Endothelial cell of umbilical vein (primary cell): ENCODE measurements at regions not wholly inside any gene's neighbourhood (a gene's known extent, or its start where the extent isn't known, plus 50 kb on each side); places are given as distances from the start of the nearest gene placed in this dataset.

Source experiments
- BruUV-seq: library from RNA; stranded (reverse); fragments of 400-500 nt; replicated peaks from 2 replicates; lab custom pipeline; 2021; lab: Mats Ljungman, UMichigan
- CTCF ChIA-PET: fragments of 300-600, 350-600 bp; sonication (Branson Sonifier 250); formaldehyde crosslinking; loops from one replicate; lab custom pipeline; 2021; ENCODE audit warnings: antibody characterized with exemption, inconsistent platforms; lab: Charles Lee
- POLR2A ChIA-PET: fragments of 300-600, 350-600 bp; sonication (Branson Sonifier 250); formaldehyde crosslinking; loops from one replicate; lab custom pipeline; 2021; ENCODE audit warnings: antibody characterized with exemption, inconsistent platforms; lab: Charles Lee
- DNase-seq: peaks from one replicate; pipeline ENCODE4 v3.0.0-alpha.2; 2011; ENCODE audit warnings: low read depth, low spot score
- FAIRE-seq: peaks from 2 replicates; lab custom pipeline; 2011; peaks lifted over from hg19 to GRCh38; lab: Jason Lieb, UNC
- H2AFZ ChIP-seq: 2 replicates; pipeline ENCODE4 v1.6.0; 2012; ENCODE audit warnings: low read depth, low read length, control low read depth, inconsistent platforms
- H3K27ac ChIP-seq: 2 replicates; pipeline ENCODE4 v1.5.1; 2011; ENCODE audit warnings: low read depth, mild to moderate bottlenecking, control low read depth, low read length, moderate library complexity; ENCODE audit not compliant: insufficient read depth
- H3K27me3 ChIP-seq, 2 experiments: 2 replicates each; pipeline versions ENCODE4 v1.6.0 to v1.6.1; 2011; ENCODE audit warnings: low read length in 2 of 2, mixed read lengths in 1 of 2; ENCODE audit not compliant: control insufficient read depth in 2 of 2, insufficient read depth in 2 of 2
- H3K36me3 ChIP-seq, 2 experiments: 2 replicates in 1 of 2; 3 replicates in 1 of 2; pipeline ENCODE4 v1.5.1; 2011; ENCODE audit warnings: low read length in 2 of 2, mild to moderate bottlenecking in 1 of 2, moderate library complexity in 1 of 2; ENCODE audit not compliant: control insufficient read depth in 2 of 2, insufficient read depth in 2 of 2; ENCODE audit errors: extremely low read depth in 1 of 2
- H3K4me1 ChIP-seq: 3 replicates; pipeline ENCODE4 v1.5.1; 2011; ENCODE audit warnings: mild to moderate bottlenecking, low read length; ENCODE audit not compliant: control insufficient read depth, insufficient read depth; ENCODE audit errors: extremely low read depth
- H3K4me2 ChIP-seq: 2 replicates; pipeline ENCODE4 v1.6.1; 2011; ENCODE audit warnings: low read length, control low read depth, mixed read lengths; ENCODE audit not compliant: insufficient read depth
- H3K4me3 ChIP-seq, 3 experiments: fragments of 200-600 bp in 1 of 3; sonication (generic), shearing (Covaris generic) in 1 of 3; replicated peaks in 1 of 3; 2 replicates each; pipeline ENCODE4 v1.5.1; 2011 to 2016; ENCODE audit warnings: control low read depth in 3 of 3, low read length in 3 of 3, mild to moderate bottlenecking in 2 of 3, inconsistent platforms in 1 of 3, low read depth in 1 of 3, moderate library complexity in 1 of 3; ENCODE audit not compliant: insufficient read depth in 1 of 3
- H3K79me2 ChIP-seq: 2 replicates; pipeline ENCODE4 v1.6.0; 2012; ENCODE audit warnings: low read length, inconsistent platforms; ENCODE audit not compliant: control insufficient read depth, insufficient read depth
- H3K9ac ChIP-seq: replicated peaks from 2 replicates; pipeline ENCODE3; 2011; ENCODE audit warnings: low read length, control low read depth; ENCODE audit not compliant: insufficient read depth; ENCODE audit errors: extremely low read depth
- H3K9me1 ChIP-seq: replicated peaks from 3 replicates; pipeline ENCODE4 v1.6.0; 2011; ENCODE audit warnings: mild to moderate bottlenecking, low read length; ENCODE audit not compliant: control insufficient read depth, insufficient read depth; ENCODE audit errors: extremely low read depth
- H3K9me3 ChIP-seq: replicated peaks from 2 replicates; pipeline ENCODE4 v1.5.1; 2012; ENCODE audit warnings: low read length, inconsistent platforms; ENCODE audit not compliant: control insufficient read depth, insufficient read depth
- H4K20me1 ChIP-seq: replicated peaks from 2 replicates; pipeline ENCODE3; 2011; ENCODE audit warnings: mild to moderate bottlenecking, low read length; ENCODE audit not compliant: control insufficient read depth, insufficient read depth; ENCODE audit errors: extremely low read depth
- EZH2 ChIP-seq: IDR thresholded peaks from 2 replicates; pipeline ENCODE4 v1.6.1; 2012; ENCODE audit warnings: borderline replicate concordance, low read depth, mild to moderate bottlenecking, moderate library complexity, low read length, inconsistent platforms; ENCODE audit not compliant: severe bottlenecking
- FOS ChIP-seq: IDR thresholded peaks from 2 replicates; pipeline ENCODE4 v1.6.1; 2011; ENCODE audit warnings: mild to moderate bottlenecking, low read length, moderate library complexity, borderline replicate concordance; ENCODE audit not compliant: insufficient read depth
- GATA2 ChIP-seq: IDR thresholded peaks from 2 replicates; pipeline ENCODE4 v1.7.0; 2011; ENCODE audit warnings: low read depth, mild to moderate bottlenecking, moderate library complexity, mixed read lengths, low read length; ENCODE audit not compliant: insufficient read length, insufficient read depth
- JUN ChIP-seq: IDR thresholded peaks from 2 replicates; pipeline ENCODE4 v1.6.1; 2011; ENCODE audit warnings: borderline replicate concordance, low read depth; ENCODE audit not compliant: insufficient read length, insufficient read depth
- MYC ChIP-seq: IDR thresholded peaks from one replicate; pipeline ENCODE4 v1.6.1; 2011; ENCODE audit warnings: mild to moderate bottlenecking, low read depth, low read length
- POLR2A ChIP-seq: IDR thresholded peaks from 2 replicates; pipeline ENCODE4 v1.6.1; 2012; ENCODE audit warnings: low read depth, mild to moderate bottlenecking, control low read depth, low read length
- POLR2AphosphoS5 ChIP-seq: IDR thresholded peaks from 2 replicates; pipeline ENCODE4 v1.6.1; 2012; ENCODE audit warnings: low read depth, mild to moderate bottlenecking, control low read depth, low read length, moderate library complexity; ENCODE audit not compliant: insufficient read depth
- dilution Hi-C: fragments of 300-500 bp; cut with MboI; formaldehyde crosslinking; loops from one replicate; pipeline ENCODE4 v1.15.0; 2019; ENCODE audit warnings: low sequenced_read_pairs; ENCODE audit not compliant: extremely low pct_ligation_motif_present
- intact Hi-C: fragments of 100-400 bp; cut with micrococcal nuclease; formaldehyde crosslinking; loops from one replicate; pipeline ENCODE4 v1.10.0; 2022
- TF ChIP-seq, protein P1 (sequence below): IDR thresholded peaks from 2 replicates; pipeline ENCODE4 v1.6.1; 2011; ENCODE audit not compliant: insufficient read depth, insufficient read length

DNA sequence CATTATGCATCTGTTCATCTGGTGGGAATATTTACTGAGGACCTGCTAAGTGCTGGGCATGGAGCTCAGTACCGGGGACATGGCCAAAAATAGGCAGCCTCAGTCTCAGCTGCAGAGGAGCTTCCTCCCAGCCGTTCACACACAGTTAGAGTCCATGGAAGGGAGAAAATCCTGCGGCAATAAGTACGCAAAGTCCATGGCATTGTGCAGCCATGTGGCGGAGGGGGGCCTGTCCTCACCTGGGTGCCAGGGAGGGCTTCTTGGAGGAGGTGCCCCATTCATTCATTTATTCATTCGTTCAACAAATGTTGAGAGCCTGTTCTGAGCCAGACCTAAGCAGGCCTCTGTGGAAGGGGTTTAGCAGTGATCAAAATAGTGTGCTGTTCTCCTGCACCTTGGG lies 59.3 kb upstream of the ANO1 start:
- FAIRE-seq: no peak

DNA sequence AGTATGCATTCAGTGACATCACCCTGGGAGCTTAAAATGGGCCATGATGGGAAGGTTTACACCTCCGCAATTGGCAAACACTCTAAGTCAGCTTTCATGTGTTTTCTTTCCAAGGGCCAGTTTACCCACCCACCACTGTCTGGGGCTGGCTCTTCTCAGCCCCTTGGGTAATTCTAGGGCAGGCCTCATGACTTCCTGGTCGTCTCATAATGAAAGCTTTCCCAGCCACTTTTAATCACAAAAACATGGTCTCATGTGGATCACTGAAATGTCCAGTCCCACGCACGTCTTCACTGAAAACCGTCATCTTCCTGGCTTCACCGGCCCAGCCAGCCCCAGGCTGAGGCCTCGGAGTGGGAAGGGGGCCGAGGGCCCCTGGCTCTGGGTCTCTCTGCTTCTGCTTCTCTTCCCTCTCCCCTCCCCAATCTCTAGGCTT lies 58.5 kb upstream of the ANO1 start:
- Histone ChIP-seq H3K9ac (no peak overlapping the region), H3K9me1 (no peaks in the 10 kb centered on the region), H3K27ac (no peak overlapping the region), H3K9me3 (no peaks in the 10 kb centered on the region), H4K20me1 (no peaks in the 10 kb centered on the region), H2AFZ (no peak overlapping the region), H3K4me1 (no peaks in the 10 kb centered on the region), H3K79me2 (no peaks in the 10 kb centered on the region), H3K36me3 (no peaks in the 10 kb centered on the region), H3K4me3 (no peak overlapping the region), H3K4me2 (no peak overlapping the region), H3K27me3 (no peaks in the 10 kb centered on the region)
- POLR2A ChIA-PET: no interaction called here
- CTCF ChIA-PET: no interaction called here
- intact Hi-C loops: no loop called here
- dilution Hi-C loops: no loop called here
- FAIRE-seq (no peak), DNase-seq (no peak)
- no TSS peak for BruUV-seq
- TF ChIP-seq MYC (no peak), EZH2 (no peak), POLR2AphosphoS5 (no peak), FOS (no peak), JUN (no peak)
- TF ChIP-seq, protein P1, sequence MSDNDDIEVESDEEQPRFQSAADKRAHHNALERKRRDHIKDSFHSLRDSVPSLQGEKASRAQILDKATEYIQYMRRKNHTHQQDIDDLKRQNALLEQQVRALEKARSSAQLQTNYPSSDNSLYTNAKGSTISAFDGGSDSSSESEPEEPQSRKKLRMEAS: no peak

More for the DNA sequence above, 59.3 kb upstream of the ANO1 start:
- Histone ChIP-seq H3K9me3 (no peaks in the 10 kb centered on the region), H3K27ac (no peak overlapping the region), H2AFZ (no peak overlapping the region), H3K9ac (no peak overlapping the region), H3K4me2 (no peak overlapping the region), H4K20me1 (no peaks in the 10 kb centered on the region), H3K36me3 (no peaks in the 10 kb centered on the region), H3K27me3 (no peaks in the 10 kb centered on the region), H3K4me1 (no peaks in the 10 kb centered on the region), H3K9me1 (no peaks in the 10 kb centered on the region), H3K79me2 (no peaks in the 10 kb centered on the region), H3K4me3 (no peak overlapping the region)
- ChIA-PET POLR2A (no interaction called here), CTCF (interaction anchor here (1.4 to 1.5 kb wide), 2 partner anchors 100 to 104 kb away, joined by 4 to 5 read pairs; no protein-coding TSS in a partner anchor)
- BruUV-seq: no TSS peak
- DNase-seq: no peak
- dilution Hi-C loops (no loop called here), intact Hi-C loops (no loop called here)
- no peak for TF ChIP-seq FOS
- no peak for TF ChIP-seq POLR2A
- no peak for TF ChIP-seq JUN
- TF ChIP-seq POLR2AphosphoS5: no peak
- TF ChIP-seq GATA2: no peak
- TF ChIP-seq, protein P1: no peak
- no peak for TF ChIP-seq EZH2
